Karpas-422 (cell line): ENCODE measurements at regions not wholly inside any gene's neighbourhood (a gene's known extent, or its start where the extent isn't known, plus 50 kb on each side); places are given as distances from the start of the nearest gene placed in this dataset.

Experiments
- DNase-seq: peaks from one replicate; pipeline ENCODE4 v3.0.0-alpha.2; 2015
- H2AFZ ChIP-seq: fragments of 200-600 bp; sonication (generic); 2 replicates; pipeline ENCODE4 v1.6.1; 2014; ENCODE audit warnings: antibody characterized with exemption, low read length, mixed read lengths
- H3K27ac ChIP-seq: fragments of 200-600 bp; sonication (generic); 2 replicates; pipeline ENCODE4 v1.5.1; 2014; ENCODE audit warnings: mild to moderate bottlenecking, low read length, moderate library complexity
- H3K27me3 ChIP-seq: fragments of 200-600 bp; sonication (generic); 2 replicates; pipeline ENCODE4 v1.6.1; 2014; ENCODE audit warnings: low read length, mixed read lengths
- H3K36me3 ChIP-seq: fragments of 200-600 bp; sonication (generic); 2 replicates; pipeline ENCODE4 v1.6.1; 2014; ENCODE audit warnings: low read length, mixed read lengths; ENCODE audit not compliant: insufficient read depth
- H3K4me1 ChIP-seq: fragments of 200-600 bp; sonication (generic); 2 replicates; pipeline ENCODE4 v1.6.1; 2014; ENCODE audit warnings: mild to moderate bottlenecking, low read length, mixed read lengths
- H3K4me2 ChIP-seq: fragments of 200-600 bp; sonication (generic); 2 replicates; pipeline ENCODE4 v1.6.1; 2014; ENCODE audit warnings: low read length, low read depth, mild to moderate bottlenecking; ENCODE audit not compliant: poor library complexity, severe bottlenecking
- H3K4me3 ChIP-seq: fragments of 200-600 bp; sonication (generic); 2 replicates; pipeline ENCODE4 v1.5.1; 2014; ENCODE audit warnings: mild to moderate bottlenecking, antibody characterized with exemption, low read length, mixed read lengths
- H3K79me2 ChIP-seq: fragments of 200-600 bp; sonication (generic); 2 replicates; pipeline ENCODE4 v1.6.1; 2014; ENCODE audit warnings: mild to moderate bottlenecking, low read length, mixed read lengths
- H3K9ac ChIP-seq: fragments of 200-600 bp; sonication (generic); 2 replicates; pipeline ENCODE4 v1.6.0; 2014; ENCODE audit warnings: low read length
- H3K9me2 ChIP-seq: fragments of 200-600 bp; sonication (generic), shearing (Covaris generic); replicated peaks from 2 replicates; pipeline ENCODE4 v1.6.0; 2014; ENCODE audit warnings: mild to moderate bottlenecking, low read length, moderate library complexity; ENCODE audit not compliant: insufficient read depth
- H3K9me3 ChIP-seq: fragments of 300-700, 200-600 bp; sonication (generic); 2 replicates; pipeline ENCODE4 v1.6.1; 2014; ENCODE audit warnings: low read length, mixed read lengths
- H4K20me1 ChIP-seq: fragments of 200-600 bp; sonication (generic); 2 replicates; pipeline ENCODE4 v1.6.1; 2014; ENCODE audit warnings: mild to moderate bottlenecking, antibody characterized with exemption, low read length, low read depth; ENCODE audit not compliant: insufficient read depth

- no peaks in the 10 kb centered on the region for H4K20me1 ChIP-seq
- no peak overlapping the region for H3K4me3 ChIP-seq
- H3K4me2 ChIP-seq, result no peak overlapping the region
- H3K79me2 ChIP-seq, result no peaks in the 10 kb centered on the region
- no peak overlapping the region for H3K9ac ChIP-seq
- H3K27ac ChIP-seq, result no peak overlapping the region
- no peak overlapping the region for H2AFZ ChIP-seq
- H3K27me3 ChIP-seq, result no peaks in the 10 kb centered on the region
- no peaks in the 10 kb centered on the region for H3K36me3 ChIP-seq
- DNase-seq, result no peak
- H3K9me3 ChIP-seq, result no peaks in the 10 kb centered on the region
- H3K4me1 ChIP-seq, result no peaks in the 10 kb centered on the region
- H3K9me2 ChIP-seq, result no peaks in the 10 kb centered on the region; the same call in 1 of the 2 replicates
Measured at GRCh38 chr11:92346220-92346619, 121.6 kb downstream of the FAT3 start.

- H3K27me3 ChIP-seq, result no peaks in the 10 kb centered on the region
- no peaks in the 10 kb centered on the region for H3K36me3 ChIP-seq
- H3K9ac ChIP-seq, result no peak overlapping the region
- no peak overlapping the region for H3K27ac ChIP-seq
- H3K79me2 ChIP-seq, result no peaks in the 10 kb centered on the region
- H3K4me1 ChIP-seq, result no peaks in the 10 kb centered on the region
- H3K4me2 ChIP-seq, result no peak overlapping the region
- H3K9me2 ChIP-seq, result no peaks in the 10 kb centered on the region; the same call in 1 of the 2 replicates
- H4K20me1 ChIP-seq, result no peaks in the 10 kb centered on the region
- H3K4me3 ChIP-seq, result no peak overlapping the region
- H2AFZ ChIP-seq, result no peak overlapping the region
- no peaks in the 10 kb centered on the region; the same call in 1 of the 2 replicates for H3K9me3 ChIP-seq
- DNase-seq, result no peak
Measured at GRCh38 chr11:92347454-92347853, 122.8 kb downstream of the FAT3 start.

GRCh38 chr11:92349486-92350156, 125.0 kb downstream of the FAT3 start:
- no peaks in the 10 kb centered on the region for H3K9me2 ChIP-seq
- H3K4me3 ChIP-seq, result no peak overlapping the region
- no peaks in the 10 kb centered on the region for H3K27me3 ChIP-seq
- no peak overlapping the region for H2AFZ ChIP-seq
- H3K4me2 ChIP-seq, result no peak overlapping the region
- H3K27ac ChIP-seq, result no peak overlapping the region
- H4K20me1 ChIP-seq, result no peaks in the 10 kb centered on the region
- H3K79me2 ChIP-seq, result no peaks in the 10 kb centered on the region
- H3K9me3 ChIP-seq, result no peaks in the 10 kb centered on the region; the same call in none of the 2 replicates
- H3K36me3 ChIP-seq, result no peaks in the 10 kb centered on the region
- DNase-seq, result no peak
- no peaks in the 10 kb centered on the region for H3K4me1 ChIP-seq
- no peak overlapping the region for H3K9ac ChIP-seq

GRCh38 chr11:92357344-92357743, 132.7 kb downstream of the FAT3 start:
- H3K4me2 ChIP-seq, result no peak overlapping the region
- H3K4me3 ChIP-seq, result no peak overlapping the region
- H3K36me3 ChIP-seq, result no peaks in the 10 kb centered on the region
- H3K9ac ChIP-seq, result no peak overlapping the region
- 0 out of 2 replicates have a peak, but pooled peaks cover 9% of the 10 kb centered on the region for H3K9me2 ChIP-seq
- H4K20me1 ChIP-seq, result no peaks in the 10 kb centered on the region
- no peaks in the 10 kb centered on the region for H3K79me2 ChIP-seq
- H3K4me1 ChIP-seq, result no peaks in the 10 kb centered on the region
- no peak for DNase-seq
- no peaks in the 10 kb centered on the region; the same call in 1 of the 2 replicates for H3K27me3 ChIP-seq
- H3K27ac ChIP-seq, result no peak overlapping the region
- H3K9me3 ChIP-seq, result peaks cover 8% of the 10 kb centered on the region
- no peak overlapping the region for H2AFZ ChIP-seq

GRCh38 chr11:92357841-92358240, 133.2 kb downstream of the FAT3 start:
- Histone ChIP-seq H3K9me2 (0 out of 2 replicates have a peak, but pooled peaks cover 9% of the 10 kb centered on the region), H2AFZ (no peak overlapping the region), H3K9ac (no peak overlapping the region), H3K4me3 (no peak overlapping the region), H3K36me3 (no peaks in the 10 kb centered on the region), H3K4me1 (no peaks in the 10 kb centered on the region), H3K4me2 (no peak overlapping the region), H3K27ac (no peak overlapping the region), H4K20me1 (no peaks in the 10 kb centered on the region), H3K9me3 (peaks cover 8% of the 10 kb centered on the region), H3K27me3 (no peaks in the 10 kb centered on the region; the same call in 1 of the 2 replicates), H3K79me2 (no peaks in the 10 kb centered on the region)
- DNase-seq, result no peak

- H3K9ac ChIP-seq, result no peak overlapping the region
- DNase-seq, result no peak
- no peaks in the 10 kb centered on the region for H3K79me2 ChIP-seq
- no peaks in the 10 kb centered on the region; the same call in 1 of the 2 replicates for H3K27me3 ChIP-seq
- H3K4me3 ChIP-seq, result no peak overlapping the region
- H4K20me1 ChIP-seq, result no peaks in the 10 kb centered on the region
- 0 out of 2 replicates have a peak, but pooled peaks cover 8% of the 10 kb centered on the region for H3K9me2 ChIP-seq
- no peaks in the 10 kb centered on the region for H3K36me3 ChIP-seq
- no peak overlapping the region for H3K27ac ChIP-seq
- no peaks in the 10 kb centered on the region for H3K4me1 ChIP-seq
- no peak overlapping the region for H2AFZ ChIP-seq
- peaks cover 16% of the 10 kb centered on the region for H3K9me3 ChIP-seq
- no peak overlapping the region for H3K4me2 ChIP-seq
Measured at GRCh38 chr11:92361551-92361950, 136.9 kb downstream of the FAT3 start.

GRCh38 chr11:92362989-92363388, 138.4 kb downstream of the FAT3 start:
- Histone ChIP-seq H3K9me2 (0 out of 2 replicates have a peak, but pooled peaks cover 4% of the 10 kb centered on the region), H3K9me3 (peaks cover 27% of the 10 kb centered on the region), H4K20me1 (no peaks in the 10 kb centered on the region), H3K27ac (no peak overlapping the region), H3K79me2 (no peaks in the 10 kb centered on the region), H3K4me2 (no peak overlapping the region), H2AFZ (no peak overlapping the region), H3K36me3 (no peaks in the 10 kb centered on the region), H3K4me1 (no peaks in the 10 kb centered on the region), H3K4me3 (no peak overlapping the region), H3K27me3 (no peaks in the 10 kb centered on the region; the same call in 1 of the 2 replicates), H3K9ac (no peak overlapping the region)
- DNase-seq, result no peak

GRCh38 chr11:92364177-92364576, 139.6 kb downstream of the FAT3 start:
- peaks cover 24% of the 10 kb centered on the region for H3K9me3 ChIP-seq
- DNase-seq, result no peak
- H3K4me1 ChIP-seq, result no peaks in the 10 kb centered on the region
- H3K27me3 ChIP-seq, result no peaks in the 10 kb centered on the region; the same call in 1 of the 2 replicates
- H3K27ac ChIP-seq, result no peak overlapping the region
- H3K9ac ChIP-seq, result no peak overlapping the region
- H2AFZ ChIP-seq, result no peak overlapping the region
- H3K79me2 ChIP-seq, result no peaks in the 10 kb centered on the region
- no peak overlapping the region for H3K4me2 ChIP-seq
- H3K4me3 ChIP-seq, result no peak overlapping the region
- H3K9me2 ChIP-seq, result 0 out of 2 replicates have a peak, but pooled peaks cover 4% of the 10 kb centered on the region
- H3K36me3 ChIP-seq, result no peaks in the 10 kb centered on the region
- H4K20me1 ChIP-seq, result no peaks in the 10 kb centered on the region
